HCT116 (cell line): ENCODE measurements at regions not wholly inside any gene's neighbourhood (a gene's known extent, or its start where the extent isn't known, plus 50 kb on each side); places are given as distances from the start of the nearest gene placed in this dataset.

Source experiments
- ATAC-seq: fragments of 200-7000 bp; cut with Tn5 transposase; 2 replicates; pipeline ENCODE4 v1.9.1; 2020; ENCODE audit warnings: mild to moderate bottlenecking, moderate library complexity
- BruUV-seq: library from RNA; stranded (reverse); fragments of 400-500 nt; replicated peaks from 2 replicates; lab custom pipeline; 2021; lab: Mats Ljungman, UMichigan
- CTCF ChIA-PET: fragments of 300-600 bp; sonication (Branson Sonifier 250); formaldehyde crosslinking; loops from one replicate; lab custom pipeline; 2021; ENCODE audit warnings: antibody characterized with exemption; lab: Charles Lee
- POLR2A ChIA-PET: fragments of 300-600, 350-600 bp; sonication (Branson Sonifier 250); formaldehyde crosslinking; loops from one replicate; lab custom pipeline; 2021; ENCODE audit warnings: antibody characterized with exemption; lab: Charles Lee
- RAD21 ChIA-PET, 2 experiments: fragments of 300-600 bp; sonication (Branson Sonifier 250); formaldehyde crosslinking; loops; one replicate each; lab custom pipeline; 2023; ENCODE audit warnings: low total read pairs in 2 of 2; ENCODE audit not compliant: uncharacterized antibody in 2 of 2, unreplicated experiment in 2 of 2, low non-redundant PET in 1 of 2; lab: Charles Lee
- DNase-seq: peaks from one replicate; pipeline ENCODE4 v3.0.0-alpha.2; 2010; ENCODE audit warnings: low read depth, low spot score
- H2AFZ ChIP-seq: fragments of 200-600 bp; shearing (Covaris generic), sonication (generic); 2 replicates; pipeline ENCODE4 v1.6.1; 2017; ENCODE audit warnings: low read depth, mixed run types, mixed read lengths, antibody characterized with exemption, low read length; ENCODE audit not compliant: poor library complexity, severe bottlenecking
- H3K27ac ChIP-seq: 2 replicates; pipeline ENCODE4 v1.5.1; 2012; ENCODE audit warnings: low read depth, low read length
- H3K27me3 ChIP-seq: fragments of 200-600 bp; sonication (generic); 2 replicates; pipeline ENCODE4 v1.6.1; 2016; ENCODE audit warnings: mixed run types, low read length, mixed read lengths; ENCODE audit not compliant: insufficient read depth
- H3K36me3 ChIP-seq, 2 experiments: fragments of 200-500 bp in 1 of 2; fragments of 200-600 bp in 1 of 2; sonication (Bioruptor generic) in 1 of 2; sonication (generic) in 1 of 2; 2 replicates each; pipeline versions ENCODE4 v1.5.1 to v1.6.1; 2014 to 2016; ENCODE audit warnings: low read length in 2 of 2, inconsistent platforms in 1 of 2, mixed read lengths in 1 of 2, mixed run types in 1 of 2; ENCODE audit not compliant: insufficient read depth in 2 of 2, control insufficient read depth in 1 of 2
- H3K4me1 ChIP-seq, 2 experiments: fragments of 200-600 bp in 1 of 2; sonication (generic) in 1 of 2; 2 replicates each; pipeline versions ENCODE4 v1.5.1 to v1.6.1; 2012 to 2017; ENCODE audit warnings: low read length in 2 of 2, inconsistent platforms in 1 of 2, mild to moderate bottlenecking in 1 of 2, mixed read lengths in 1 of 2, mixed run types in 1 of 2, moderate library complexity in 1 of 2; ENCODE audit not compliant: insufficient read depth in 2 of 2, control insufficient read depth in 1 of 2
- H3K4me2 ChIP-seq: fragments of 200-600 bp; sonication (generic); 2 replicates; pipeline ENCODE4 v1.6.1; 2017; ENCODE audit warnings: mixed run types, low read length, mixed read lengths
- H3K4me3 ChIP-seq, 2 experiments: fragments of 200-600 bp in 1 of 2; sonication (generic) in 1 of 2; replicated peaks in 1 of 2; 2 replicates each; pipeline ENCODE4 v1.5.1; 2011 to 2016; ENCODE audit warnings: low read length in 2 of 2, control low read depth in 1 of 2, low read depth in 1 of 2, mild to moderate bottlenecking in 1 of 2, mixed read lengths in 1 of 2, mixed run types in 1 of 2
- H3K79me2 ChIP-seq: fragments of 200-600 bp; sonication (generic); 2 replicates; pipeline ENCODE4 v1.6.1; 2017; ENCODE audit warnings: mild to moderate bottlenecking, mixed run types, low read length, moderate library complexity, mixed read lengths; ENCODE audit not compliant: insufficient read depth
- H3K9ac ChIP-seq: fragments of 200-600 bp; sonication (generic); 2 replicates; pipeline ENCODE4 v1.6.1; 2016; ENCODE audit warnings: low read length, mixed read lengths
- H3K9me2 ChIP-seq: fragments of 200-600 bp; sonication (generic), shearing (Covaris generic); 2 replicates; pipeline ENCODE4 v1.6.1; 2017; ENCODE audit warnings: mixed run types, mild to moderate bottlenecking, moderate library complexity; ENCODE audit not compliant: insufficient read depth
- H3K9me3 ChIP-seq, 2 experiments: fragments of 200-500 bp in 1 of 2; fragments of 200-600 bp in 1 of 2; sonication (Bioruptor generic) in 1 of 2; sonication (generic) in 1 of 2; 2 replicates each; pipeline ENCODE4 v1.6.1; 2014 to 2017; ENCODE audit warnings: low read length in 2 of 2, mixed read lengths in 2 of 2, inconsistent platforms in 1 of 2, low read depth in 1 of 2, mild to moderate bottlenecking in 1 of 2, mixed run types in 1 of 2, moderate library complexity in 1 of 2; ENCODE audit not compliant: control insufficient read depth in 1 of 2, insufficient read depth in 1 of 2
- H4K20me1 ChIP-seq: fragments of 200-600 bp; sonication (generic), shearing (Covaris generic); 2 replicates; pipeline ENCODE4 v1.6.1; 2017; ENCODE audit warnings: mixed run types, mild to moderate bottlenecking, moderate library complexity; ENCODE audit not compliant: insufficient read depth
- CBX3 ChIP-seq: IDR thresholded peaks from 2 replicates; pipeline ENCODE4 v1.6.1; 2012; ENCODE audit warnings: low read depth
- CEBPB ChIP-seq: IDR thresholded peaks from 2 replicates; pipeline ENCODE4 v1.6.1; 2012; ENCODE audit warnings: low read depth
- CTCF ChIP-seq, 3 experiments: fragments of 200-600 bp in 1 of 3; sonication (generic) in 1 of 3; IDR thresholded peaks in 2 of 3; conservative IDR thresholded peaks in 1 of 3; 2 replicates each; pipeline ENCODE4 v1.5.1; 2012 to 2017; ENCODE audit warnings: low read depth in 2 of 3, low read length in 2 of 3, antibody characterized with exemption in 1 of 3, borderline replicate concordance in 1 of 3, control low read depth in 1 of 3, mild to moderate bottlenecking in 1 of 3, mixed read lengths in 1 of 3, mixed run types in 1 of 3, moderate library complexity in 1 of 3; ENCODE audit not compliant: insufficient read depth in 1 of 3
- ELF1 ChIP-seq: IDR thresholded peaks from 2 replicates; pipeline ENCODE4 v1.6.1; 2012; ENCODE audit warnings: low read depth, borderline replicate concordance
- EZH2phosphoT487 ChIP-seq: fragments of 200-600 bp; IDR thresholded peaks from 2 replicates; pipeline ENCODE4 v1.6.1; 2018; ENCODE audit warnings: antibody characterized with exemption, borderline replicate concordance
- FOSL1 ChIP-seq: IDR thresholded peaks from 2 replicates; pipeline ENCODE4 v1.6.1; 2012; ENCODE audit warnings: low read depth
- JUND ChIP-seq: IDR thresholded peaks from 2 replicates; pipeline ENCODE4 v1.6.1; 2012
- MAX ChIP-seq: IDR thresholded peaks from 2 replicates; pipeline ENCODE4 v1.6.1; 2012
- POLR2A ChIP-seq: IDR thresholded peaks from 2 replicates; pipeline ENCODE4 v1.7.0; 2011; ENCODE audit warnings: borderline replicate concordance; ENCODE audit not compliant: insufficient read depth, insufficient read length; ENCODE audit errors: extremely low read depth
- POLR2AphosphoS5 ChIP-seq: IDR thresholded peaks from 2 replicates; pipeline ENCODE4 v1.6.1; 2011; ENCODE audit warnings: mild to moderate bottlenecking, low read depth, low read length, moderate library complexity
- RAD21 ChIP-seq: IDR thresholded peaks from 2 replicates; pipeline ENCODE4 v1.6.1; 2012; ENCODE audit warnings: low read depth, mild to moderate bottlenecking
- REST ChIP-seq: IDR thresholded peaks from 2 replicates; pipeline ENCODE4 v1.6.1; 2012; ENCODE audit warnings: low read depth
- SP1 ChIP-seq: IDR thresholded peaks from 2 replicates; pipeline ENCODE4 v1.6.1; 2012; ENCODE audit warnings: low read depth
- YY1 ChIP-seq: IDR thresholded peaks from 2 replicates; pipeline ENCODE4 v1.6.1; 2011; ENCODE audit warnings: low read length, low read depth, moderate library complexity, mild to moderate bottlenecking; ENCODE audit not compliant: insufficient replicate concordance; ENCODE audit errors: extremely low read depth
- ZBTB33 ChIP-seq: IDR thresholded peaks from 2 replicates; pipeline ENCODE4 v1.6.1; 2011; ENCODE audit warnings: mild to moderate bottlenecking, low read length, moderate library complexity; ENCODE audit not compliant: insufficient replicate concordance; ENCODE audit errors: extremely low read depth
- ZFX ChIP-seq: fragments of 450-650 bp; IDR thresholded peaks from 2 replicates; pipeline ENCODE4 v1.6.1; 2017
- ZNF274 ChIP-seq: fragments of 200-500 bp; sonication (Bioruptor generic); IDR thresholded peaks from 2 replicates; pipeline ENCODE4 v1.6.1; 2014; ENCODE audit warnings: mild to moderate bottlenecking, low read depth, low read length, inconsistent platforms
- intact Hi-C: fragments of 100-400 bp; cut with micrococcal nuclease; formaldehyde crosslinking; loops from 2 replicates; pipeline ENCODE4 v1.10.0; 2022

DNA sequence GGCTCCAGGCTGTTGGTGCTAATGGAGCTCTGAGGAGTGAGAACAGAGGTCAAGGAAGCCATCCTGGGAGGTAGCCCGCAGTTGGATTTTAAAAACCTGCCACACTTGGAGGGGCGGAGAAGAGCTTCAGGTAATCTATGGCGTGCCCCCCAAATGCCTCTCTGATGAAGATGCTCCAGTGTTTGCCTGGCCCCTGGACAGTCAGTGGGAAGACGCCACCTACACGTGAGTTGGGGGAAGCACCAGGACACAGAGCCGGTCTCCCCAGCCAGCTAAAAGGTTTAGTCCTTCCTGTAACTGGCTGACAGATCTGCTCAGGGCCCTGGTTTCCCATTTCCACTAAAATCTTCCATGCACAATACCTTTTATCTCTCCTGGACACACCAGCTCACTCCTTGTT is 225.0 kb downstream of the TTC32 start:
- no peaks in the 10 kb centered on the region for H3K9me2 ChIP-seq
- POLR2A ChIA-PET: no interaction called here
- H3K4me1 ChIP-seq: peaks cover 3 to 17% of the 10 kb centered on the region in 2 experiments; a peak in 2 of 4 replicates
- CTCF ChIA-PET: no interaction called here
- H3K36me3 ChIP-seq: no peaks in the 10 kb centered on the region
- no peak overlapping the region for H2AFZ ChIP-seq
- H4K20me1 ChIP-seq: no peaks in the 10 kb centered on the region
- no peak overlapping the region for H3K9ac ChIP-seq
- no peaks in the 10 kb centered on the region for H3K9me3 ChIP-seq
- no TSS peak for BruUV-seq
- intact Hi-C loops: no loop called here
- TF ChIP-seq CBX3: no peak
- no peak for TF ChIP-seq REST
- TF ChIP-seq ZNF274: no peak
- no peak for TF ChIP-seq MAX
- TF ChIP-seq YY1: no peak
- no peak for TF ChIP-seq ELF1
- TF ChIP-seq RAD21: peak; percentile 43
- TF ChIP-seq JUND: no peak
- TF ChIP-seq ZBTB33: no peak
- no peak for TF ChIP-seq FOSL1
- no peak for TF ChIP-seq ZFX
- no peak for TF ChIP-seq POLR2AphosphoS5
- no peak for TF ChIP-seq SP1
- TF ChIP-seq CTCF (IDR thresholded peaks at IDR 0.05 in 2 of 3, conservative IDR thresholded peaks at IDR 0.05 in 1 of 3; ENCODE audit: borderline replicate concordance in 1 of 3, insufficient read depth in 1 of 3, low read depth in 2 of 3, low read length in 2 of 3): peak; percentile 9 to 43 (median 42); a peak in 4 of 6 replicates
- no peak for TF ChIP-seq EZH2phosphoT487
- TF ChIP-seq CEBPB: no peak
- TF ChIP-seq POLR2A: no peak
- H3K4me3 ChIP-seq: no peak overlapping the region
- DNase-seq (no peak), ATAC-seq (peak; percentile 83)
- H3K27ac ChIP-seq: no peak overlapping the region
- H3K27me3 ChIP-seq: peaks cover 9% of the 10 kb centered on the region; the same call in 1 of the 2 replicates
- no peaks in the 10 kb centered on the region for H3K79me2 ChIP-seq
- RAD21 ChIA-PET: interaction anchor here in 1 of 2 experiments (0.8 kb wide), 1 partner anchor 307 kb away, joined by 3 read pairs; no protein-coding TSS in a partner anchor
- H3K4me2 ChIP-seq: no peak overlapping the region
